ENCODE measurements at regions not wholly inside any gene's neighbourhood (a gene's known extent, or its start where the extent isn't known, plus 50 kb on each side); places are given as distances from the start of the nearest gene placed in this dataset.

DNA sequence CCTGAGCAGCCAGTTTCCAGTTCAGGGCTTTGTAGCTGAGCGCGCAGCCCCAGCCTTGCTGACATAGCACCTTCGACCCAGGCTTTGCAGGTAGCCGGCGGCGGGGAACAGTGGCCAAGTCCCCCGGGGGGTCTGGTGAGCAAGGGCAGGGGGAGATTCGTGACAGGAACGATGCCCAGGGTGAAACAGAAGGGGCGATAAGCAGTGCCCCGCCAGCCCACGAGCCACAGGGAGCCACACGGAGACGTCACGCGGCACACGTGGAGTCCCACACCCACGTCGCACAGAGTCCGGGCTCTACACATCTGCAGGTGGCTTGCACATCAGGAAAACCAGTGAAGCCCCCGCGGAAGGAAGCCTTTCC, 127.2 kb downstream of the SOX1 start:
- TF ChIP-seq, protein P1, sequence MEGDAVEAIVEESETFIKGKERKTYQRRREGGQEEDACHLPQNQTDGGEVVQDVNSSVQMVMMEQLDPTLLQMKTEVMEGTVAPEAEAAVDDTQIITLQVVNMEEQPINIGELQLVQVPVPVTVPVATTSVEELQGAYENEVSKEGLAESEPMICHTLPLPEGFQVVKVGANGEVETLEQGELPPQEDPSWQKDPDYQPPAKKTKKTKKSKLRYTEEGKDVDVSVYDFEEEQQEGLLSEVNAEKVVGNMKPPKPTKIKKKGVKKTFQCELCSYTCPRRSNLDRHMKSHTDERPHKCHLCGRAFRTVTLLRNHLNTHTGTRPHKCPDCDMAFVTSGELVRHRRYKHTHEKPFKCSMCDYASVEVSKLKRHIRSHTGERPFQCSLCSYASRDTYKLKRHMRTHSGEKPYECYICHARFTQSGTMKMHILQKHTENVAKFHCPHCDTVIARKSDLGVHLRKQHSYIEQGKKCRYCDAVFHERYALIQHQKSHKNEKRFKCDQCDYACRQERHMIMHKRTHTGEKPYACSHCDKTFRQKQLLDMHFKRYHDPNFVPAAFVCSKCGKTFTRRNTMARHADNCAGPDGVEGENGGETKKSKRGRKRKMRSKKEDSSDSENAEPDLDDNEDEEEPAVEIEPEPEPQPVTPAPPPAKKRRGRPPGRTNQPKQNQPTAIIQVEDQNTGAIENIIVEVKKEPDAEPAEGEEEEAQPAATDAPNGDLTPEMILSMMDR (IDR thresholded peaks at IDR 0.05): no peak
- no peak for TF ChIP-seq POLR2A (IDR thresholded peaks at IDR 0.05)

All from thyroid gland (tissue), 4 donors.